Stimulated activated CD4-positive, alpha-beta T cell treated with anti-CD3 and anti-CD28 coated beads, Interleukin-4, amount 100 ng/mL, for 1 hour (primary cell): ENCODE measurements at regions not wholly inside any gene's neighbourhood (a gene's known extent, or its start where the extent isn't known, plus 50 kb on each side); places are given as distances from the start of the nearest gene placed in this dataset.

Experiments used
- DNase-seq: peaks from one replicate; pipeline ENCODE4 v3.0.0-alpha.2; 2020

GRCh38 chr13:106161146-106161545 is 374.3 kb downstream of the EFNB2 start:
- DNase-seq, result no peak

DNA sequence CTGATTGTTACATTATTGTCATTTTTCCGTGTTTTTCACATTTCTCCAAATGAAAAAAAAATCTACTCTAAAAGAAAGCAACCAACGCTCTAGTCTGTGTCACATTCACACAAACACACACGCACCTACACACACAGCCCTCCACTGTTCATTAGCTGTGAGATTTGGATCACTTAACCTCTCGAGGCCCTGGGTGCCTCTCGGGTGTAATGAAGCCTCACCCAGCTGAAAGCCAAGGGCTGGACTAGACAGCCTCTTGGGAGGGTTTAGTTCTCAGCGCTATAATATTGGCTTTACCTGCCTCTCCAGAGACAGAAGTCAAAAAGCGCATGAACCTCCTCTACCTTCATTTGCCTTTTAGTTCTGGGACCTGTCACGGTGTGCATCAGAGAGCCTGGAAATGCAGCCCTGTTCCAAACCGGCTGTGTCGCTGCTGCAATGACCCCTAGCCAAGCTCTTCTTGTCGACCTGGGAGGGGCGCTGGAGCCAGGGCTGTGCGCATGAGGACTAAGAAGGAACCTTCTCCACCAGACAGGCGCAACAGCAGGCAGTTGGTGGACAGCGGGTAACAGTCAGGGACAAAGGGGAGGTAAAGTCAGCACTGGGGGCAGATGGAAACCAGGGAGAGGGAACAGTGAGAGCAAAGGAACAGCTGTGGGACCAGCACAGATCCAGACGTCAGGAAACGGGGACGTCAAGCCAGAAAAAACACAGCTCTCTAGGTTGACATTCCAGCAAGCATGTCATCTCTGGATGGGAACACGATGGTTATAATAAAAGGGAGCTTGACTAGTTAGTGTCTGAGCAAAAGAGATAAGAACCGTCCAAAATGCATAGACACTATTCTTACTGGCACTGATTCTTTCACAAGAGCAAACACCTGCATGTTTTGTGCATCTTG is 375.9 kb downstream of the EFNB2 start:
- DNase-seq, result no peak

DNA sequence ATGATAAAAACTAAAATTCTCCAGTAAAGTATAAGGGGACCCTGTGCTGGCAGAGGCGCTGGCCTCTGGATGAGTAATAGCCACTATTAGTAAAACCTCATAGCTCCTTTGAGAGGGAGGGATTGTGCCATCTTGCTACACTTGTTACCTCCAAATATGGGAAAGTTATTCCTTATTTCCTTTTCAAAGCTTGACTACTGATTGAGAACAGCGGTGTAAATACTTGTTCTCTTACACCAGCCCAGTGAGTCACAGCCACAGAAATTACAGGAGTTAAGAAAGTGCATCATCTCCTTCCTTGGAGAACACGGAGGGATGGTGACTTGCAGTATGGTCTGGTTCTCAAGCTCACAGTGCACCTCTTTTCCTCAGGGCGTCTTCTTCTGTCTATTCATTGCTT is 379.0 kb downstream of the EFNB2 start:
- no peak for DNase-seq

DNA sequence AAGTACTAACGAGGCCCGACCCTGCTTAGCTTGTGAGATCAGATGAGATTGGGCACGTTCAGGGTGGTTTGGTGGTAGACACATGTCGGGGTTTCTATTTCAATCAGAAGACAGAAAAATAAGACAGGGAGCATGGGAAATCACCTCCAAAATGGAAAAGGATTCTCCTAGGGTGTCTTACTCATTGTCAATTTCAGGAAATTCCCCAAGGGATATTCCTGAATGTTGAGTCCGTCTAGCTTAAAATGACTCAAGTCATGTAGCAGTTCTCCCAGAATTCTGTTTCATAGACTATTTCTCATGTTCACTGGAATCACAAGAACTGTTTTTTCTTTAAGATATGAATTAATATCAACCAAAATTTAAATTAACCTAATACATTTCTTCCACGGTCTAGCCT is 380.1 kb downstream of the EFNB2 start:
- DNase-seq, result no peak

- DNase-seq, result no peak
Observed at GRCh38 chr13:106153876-106154275, 381.6 kb downstream of the EFNB2 start.

DNA sequence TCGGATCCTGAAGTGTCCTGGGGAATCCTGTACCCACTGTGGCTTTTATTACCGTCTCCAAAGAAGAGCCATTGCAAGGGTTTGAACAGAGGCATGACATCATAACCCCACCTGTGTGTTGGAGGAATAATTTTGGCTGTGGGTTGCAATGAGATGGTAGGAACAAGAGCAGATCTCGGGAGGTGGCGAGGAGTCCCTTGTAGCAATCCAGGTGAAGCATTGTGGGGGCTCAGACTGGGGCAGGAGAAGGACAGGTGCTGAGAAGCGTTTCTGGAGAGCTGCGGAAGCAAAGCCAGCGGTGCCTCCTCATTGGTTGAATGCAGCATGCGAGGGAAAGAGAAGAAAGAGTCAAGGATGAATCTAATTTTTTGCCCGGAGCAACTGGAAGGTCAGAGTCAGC is 382.4 kb downstream of the EFNB2 start:
- DNase-seq, result no peak

- DNase-seq, result no peak
Observed at GRCh38 chr13:106152047-106152446, 383.4 kb downstream of the EFNB2 start.

DNA sequence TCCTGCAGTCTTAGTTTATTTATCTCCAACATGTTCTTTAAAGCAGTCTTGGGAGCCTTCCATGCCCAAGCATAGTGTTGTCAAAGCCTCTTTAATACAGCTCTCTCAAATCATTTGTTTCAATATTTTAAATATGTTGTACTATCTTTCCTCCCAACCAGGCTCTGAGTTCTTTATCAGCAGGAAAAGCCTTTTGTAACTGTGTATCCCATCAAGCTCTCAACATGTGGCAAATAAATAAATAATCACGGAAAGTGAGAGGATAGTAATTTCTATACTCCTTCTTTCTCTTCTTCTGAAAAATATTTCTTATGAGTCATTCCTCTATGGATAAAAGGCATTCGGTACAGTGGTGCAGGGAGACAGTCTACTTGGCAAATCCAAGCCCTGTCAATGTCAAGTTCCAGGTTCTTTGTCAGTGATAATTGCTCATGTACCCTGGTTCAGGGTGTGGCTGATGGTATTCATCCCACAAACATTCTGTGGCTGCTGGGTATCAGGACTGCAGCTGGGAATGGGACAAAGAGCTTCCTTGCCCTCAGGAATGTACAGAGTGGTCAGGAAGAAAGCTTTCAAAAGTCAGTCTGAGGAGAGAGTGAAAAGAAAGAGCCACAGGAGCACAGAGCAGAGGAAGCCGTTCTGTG is 384.3 kb downstream of the EFNB2 start:
- no peak for DNase-seq

DNA sequence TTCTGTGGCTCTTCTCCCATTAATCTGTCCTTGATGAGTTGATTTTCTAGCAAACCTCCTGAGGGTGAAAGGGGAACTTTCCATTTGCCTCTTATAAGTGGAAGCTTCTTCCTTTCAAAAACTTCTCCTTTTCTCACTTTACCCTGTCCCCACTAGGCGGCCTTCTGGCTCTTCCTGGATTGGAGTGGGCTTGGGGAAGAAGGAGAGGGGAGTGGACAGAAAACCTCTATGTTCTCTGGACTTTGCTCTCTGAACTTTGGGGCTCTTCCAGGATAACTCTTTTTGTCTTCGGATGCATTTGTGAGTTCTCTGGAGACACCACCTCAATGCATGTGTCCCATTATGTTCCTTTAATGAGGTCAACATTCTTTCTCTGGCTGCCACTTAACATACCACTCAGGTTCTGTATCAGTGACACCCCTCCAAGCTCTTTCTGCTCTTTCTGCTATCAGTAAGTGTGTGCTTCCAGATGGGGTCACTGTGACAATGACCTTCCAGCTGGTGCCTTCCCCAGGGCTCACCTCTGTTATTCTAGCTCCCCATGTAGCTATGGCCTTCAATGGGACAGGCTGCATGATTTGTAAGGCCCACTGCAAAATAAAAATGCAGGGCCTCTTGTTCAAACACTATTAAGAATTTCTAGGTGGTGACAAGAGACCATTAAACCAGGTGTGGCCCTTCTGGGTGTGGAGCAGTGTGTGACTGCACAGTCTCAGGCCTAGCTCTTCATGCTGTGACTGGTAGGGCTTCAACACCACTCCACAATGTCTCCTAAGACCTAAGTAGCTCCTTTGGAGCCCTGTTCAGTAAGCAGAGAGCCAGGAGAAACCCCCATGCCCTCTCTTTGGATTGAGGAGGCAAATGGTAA is 389.2 kb downstream of the EFNB2 start:
- DNase-seq, result no peak

- no peak for DNase-seq
Observed at GRCh38 chr13:106145070-106145469, 390.4 kb downstream of the EFNB2 start.

DNA sequence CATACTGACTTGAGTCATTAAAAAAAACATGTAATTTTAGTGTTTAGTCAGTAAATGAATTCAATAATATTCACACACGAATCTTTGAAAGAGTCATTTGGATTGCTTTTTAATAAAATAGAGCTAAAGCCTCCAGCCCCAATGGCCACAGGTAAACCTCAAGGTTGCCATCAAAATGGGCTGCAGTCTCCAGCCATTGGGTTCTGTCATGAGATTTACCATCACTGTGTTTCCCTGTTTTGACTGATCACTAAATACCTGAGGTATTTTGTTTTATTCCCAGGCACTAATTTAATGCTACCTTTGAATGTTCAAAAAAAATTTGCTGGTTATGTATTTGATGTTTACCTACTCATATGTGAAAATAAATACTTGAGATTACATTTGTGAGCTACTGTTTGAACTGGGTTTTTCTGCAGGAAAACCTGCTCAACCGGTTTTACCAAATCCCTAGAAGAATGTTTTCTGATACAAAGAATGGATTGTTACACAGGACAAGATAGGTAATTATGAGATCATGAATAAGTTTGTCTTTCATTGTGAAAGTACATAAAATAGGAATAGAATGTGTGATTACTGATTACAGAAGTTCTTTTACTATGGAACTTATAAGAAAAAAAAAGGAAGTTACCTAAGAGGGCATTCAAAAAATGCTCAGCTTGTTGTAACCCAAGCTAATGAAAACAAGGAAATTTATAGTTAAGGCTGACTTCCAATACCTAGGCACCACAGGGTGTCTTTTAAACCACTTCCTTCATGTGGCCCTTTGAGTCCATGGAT is 391.3 kb downstream of the EFNB2 start:
- DNase-seq, result no peak

DNA sequence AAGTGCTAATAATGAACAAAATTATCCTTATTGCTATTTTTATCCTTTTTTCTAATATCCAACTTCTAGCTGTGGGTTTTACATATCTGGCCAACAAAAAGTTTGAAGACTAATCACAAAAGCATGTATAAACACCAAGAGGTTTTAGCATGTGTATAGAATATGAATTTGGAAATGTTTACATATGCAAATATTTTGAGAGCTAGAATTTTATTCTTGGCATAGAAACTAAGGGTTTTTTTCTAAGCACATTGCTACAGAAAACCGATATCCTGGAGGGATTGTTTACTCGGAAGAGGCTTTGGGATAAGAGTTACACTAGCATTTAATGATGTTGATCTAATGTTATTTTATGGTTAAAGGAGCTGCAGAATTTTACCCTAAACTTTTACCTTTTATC is 392.1 kb downstream of the EFNB2 start:
- no peak for DNase-seq

- DNase-seq, result no peak
Observed at GRCh38 chr13:106140476-106140875, 395.0 kb downstream of the EFNB2 start.

- no peak for DNase-seq
Observed at GRCh38 chr13:106139942-106140341, 395.5 kb downstream of the EFNB2 start.

DNA sequence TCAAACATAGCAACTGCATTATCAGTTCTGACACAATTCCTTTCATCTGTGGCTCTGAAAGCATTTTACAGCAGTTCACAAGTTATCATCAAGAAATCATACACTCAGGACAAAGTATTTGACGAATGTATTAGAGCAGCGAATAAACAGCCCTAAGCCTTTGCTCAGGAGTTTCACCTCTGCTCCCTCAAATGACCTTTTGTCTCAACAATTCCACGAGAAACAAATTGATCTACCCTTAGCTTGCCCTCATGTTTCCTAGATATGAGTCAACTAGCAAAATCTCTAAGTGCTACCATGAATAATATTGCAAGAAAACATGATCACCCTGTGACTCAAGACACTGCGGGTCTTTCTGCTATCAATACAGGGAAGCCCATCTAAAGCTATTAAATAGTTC is 396.1 kb downstream of the EFNB2 start:
- DNase-seq, result no peak

- no peak for DNase-seq
Observed at GRCh38 chr13:106138620-106139019, 396.8 kb downstream of the EFNB2 start.

GRCh38 chr13:106133025-106133424 is 402.4 kb downstream of the EFNB2 start:
- no peak for DNase-seq

DNA sequence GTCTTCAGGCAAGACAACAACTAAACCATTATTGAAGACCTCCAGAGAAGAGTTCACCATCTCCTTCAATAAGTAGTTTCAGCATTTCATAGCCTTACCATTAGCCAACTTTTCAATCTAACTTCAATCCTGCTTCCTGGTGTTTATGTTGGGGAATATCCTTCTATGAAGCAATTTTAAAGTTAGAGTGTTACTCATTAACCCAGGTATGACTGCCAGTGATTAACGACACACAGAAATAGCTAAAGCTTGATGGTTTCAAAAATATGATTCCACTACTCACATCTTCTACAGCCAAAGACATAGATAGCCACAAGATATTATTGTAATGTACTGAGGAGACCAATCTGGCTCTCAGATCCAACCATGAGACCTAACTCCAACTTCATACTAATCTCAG is 403.2 kb downstream of the EFNB2 start:
- no peak for DNase-seq

DNA sequence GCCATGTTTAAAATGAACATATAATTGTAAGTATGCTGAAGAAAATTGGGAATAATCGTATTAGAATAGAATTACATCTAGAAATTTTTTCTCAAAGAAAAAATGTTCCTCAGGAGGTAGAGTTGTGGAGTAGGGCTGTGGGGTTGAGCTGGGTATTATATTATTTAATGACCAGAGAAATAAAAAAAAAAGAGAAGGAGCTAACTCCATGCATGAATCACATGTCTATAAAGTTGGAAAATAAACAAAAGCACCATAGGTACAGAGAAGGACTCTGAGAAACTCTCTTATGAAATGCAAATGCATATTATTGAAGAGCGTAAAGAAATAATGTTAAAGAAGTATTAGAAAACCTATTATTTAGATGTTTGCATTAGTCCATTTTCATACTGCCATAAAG is 405.5 kb downstream of the EFNB2 start:
- DNase-seq, result no peak

DNA sequence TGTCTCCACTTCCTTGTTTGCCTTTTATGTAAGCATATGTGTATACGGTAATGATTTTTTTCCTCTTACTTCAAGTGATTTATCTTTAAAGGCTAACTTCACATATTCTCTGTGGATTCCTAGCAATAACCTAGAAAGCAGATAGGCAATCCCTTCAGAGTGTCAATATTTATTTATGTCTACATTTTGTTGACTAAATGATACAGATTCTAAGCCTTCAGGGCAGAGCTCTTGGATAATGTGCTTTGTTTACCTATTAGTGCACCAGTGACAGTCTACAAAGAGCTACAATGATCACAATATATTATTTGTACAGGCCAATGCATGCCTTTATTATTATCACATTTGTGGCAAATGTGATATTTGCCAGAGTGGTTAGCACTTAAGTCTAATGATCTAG is 406.2 kb downstream of the EFNB2 start:
- DNase-seq, result no peak

- no peak for DNase-seq
Observed at GRCh38 chr13:106122234-106122633, 413.2 kb downstream of the EFNB2 start.

DNA sequence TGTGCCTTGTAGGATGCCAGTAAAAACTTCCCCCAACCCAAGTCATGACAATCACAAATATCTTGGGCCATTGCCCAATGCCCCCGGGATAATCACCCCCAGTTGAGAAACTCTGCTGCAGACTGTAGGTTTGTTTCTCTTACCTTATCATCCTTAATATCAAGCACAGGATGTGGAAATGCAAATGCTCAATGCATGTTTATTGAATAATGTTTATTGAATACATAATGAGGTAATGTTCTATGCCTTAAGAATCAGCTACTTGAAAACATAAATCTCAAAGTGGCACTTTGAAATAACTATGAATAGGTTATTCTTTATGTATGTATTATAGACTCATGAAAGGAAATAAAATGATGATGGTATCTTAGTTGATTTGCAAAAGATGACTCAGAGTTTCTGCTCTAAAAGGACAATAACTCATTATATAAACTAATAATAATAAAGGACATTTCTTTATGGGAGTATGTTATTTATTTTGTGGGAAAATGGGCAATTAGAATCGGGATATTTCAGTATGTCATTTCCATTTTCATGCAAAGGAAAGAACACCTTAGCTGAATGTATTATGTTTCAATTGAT is 414.2 kb downstream of the EFNB2 start:
- no peak for DNase-seq
